Esophagus squamous epithelium (tissue), 5 donors: ENCODE measurements at regions not wholly inside any gene's neighbourhood (a gene's known extent, or its start where the extent isn't known, plus 50 kb on each side); places are given as distances from the start of the nearest gene placed in this dataset.

ENCODE experiments used
- DNase-seq: peaks from one replicate; lab custom pipeline; 2025; lab: John Stamatoyannopoulos, UW
- H3K27ac ChIP-seq, 4 donors: fragments of 200-600 bp; sonication (generic); one replicate each; pipeline ENCODE4 v1.5.1; 2016 to 2019; ENCODE audit warnings: mild to moderate bottlenecking in 1 of 4
- H3K27me3 ChIP-seq, 4 donors: fragments of 200-600 bp; sonication (generic); 1 replicate in 3 of 4; 2 replicates in 1 of 4; pipeline versions ENCODE4 v1.5.1 to v1.6.0; 2017 to 2021; ENCODE audit warnings: antibody characterized with exemption in 1 of 4
- H3K36me3 ChIP-seq, 3 donors: fragments of 200-600 bp; sonication (generic); one replicate each; pipeline ENCODE4 v1.5.1; 2016 to 2019
- H3K4me1 ChIP-seq, 3 donors: fragments of 200-600 bp; sonication (generic); one replicate each; pipeline ENCODE4 v1.5.1; 2017 to 2019
- H3K4me3 ChIP-seq, 4 donors: fragments of 200-600 bp; sonication (generic); 1 replicate in 3 of 4; 2 replicates in 1 of 4; pipeline ENCODE4 v1.5.1; 2016 to 2019; ENCODE audit warnings: mild to moderate bottlenecking in 2 of 4, moderate library complexity in 1 of 4
- H3K9me3 ChIP-seq, 3 donors: fragments of 200-600 bp; sonication (generic); one replicate each; pipeline ENCODE4 v1.5.1; 2016 to 2019
- POLR2A ChIP-seq, 4 donors: fragments of 450-650 bp; IDR thresholded peaks; one replicate each; pipeline ENCODE4 v1.6.1; 2017; ENCODE audit warnings: antibody characterized with exemption in 4 of 4, mild to moderate bottlenecking in 4 of 4, moderate library complexity in 3 of 4
- WGBS, 2 donors: methylation state at CpG; one replicate each; pipeline ENCODE4 v1.1.5; 2018; 5-methylcytosine and 5-hydroxymethylcytosine counted together
- intact Hi-C: fragments of 100-400 bp; cut with DNase I; formaldehyde crosslinking; loops from one replicate; pipeline ENCODE4 v1.15.0; 2022
- TF ChIP-seq, protein P1 (sequence below), 6 experiments: fragments of 450-650 bp in 4 of 6; fragments of 200-600 bp in 2 of 6; sonication (generic) in 2 of 6; IDR thresholded peaks; one replicate each; pipeline ENCODE4 v1.5.1; 2016 to 2019; ENCODE audit warnings: antibody characterized with exemption in 6 of 6, mild to moderate bottlenecking in 4 of 6, moderate library complexity in 4 of 6
- donor health status: DM: yes; HTN: yes; CAD: no.

DNA sequence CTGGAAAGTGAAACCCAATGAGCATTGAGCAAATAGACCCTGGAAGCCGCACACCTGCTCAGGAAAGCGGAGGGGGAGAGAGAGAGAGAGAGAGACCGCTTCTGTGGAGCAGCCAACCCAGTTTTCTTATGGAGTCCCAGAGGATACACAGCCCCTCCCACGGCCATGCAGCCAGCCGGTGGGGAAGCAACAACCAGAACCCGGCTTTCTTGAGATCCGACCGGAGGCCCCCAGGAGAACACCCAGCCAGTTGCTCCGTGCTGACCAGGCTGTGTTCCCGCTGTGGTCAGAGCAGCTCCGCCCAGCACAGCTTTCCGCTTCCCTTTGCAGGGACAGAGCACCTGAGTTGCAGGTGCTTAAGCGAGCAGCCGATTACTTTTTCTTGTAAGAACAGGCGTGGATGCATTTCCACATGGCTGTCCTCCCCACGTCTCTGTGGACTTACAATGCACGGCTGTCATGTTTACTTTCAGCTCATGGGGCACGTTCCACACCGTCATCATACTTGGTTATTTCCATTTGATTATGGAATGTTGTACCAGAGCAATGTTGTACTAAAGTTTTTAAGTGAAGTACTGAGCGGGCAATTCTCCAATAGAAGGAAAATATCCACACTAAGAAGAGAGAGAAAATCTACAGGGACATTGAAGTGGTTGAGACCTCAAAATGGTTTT lies 381.9 kb downstream of the THBS2 start:
- 46 to 48% methylated on average over 15 of the region's 20 CpGs for WGBS, 2 donors
- Histone ChIP-seq H3K9me3 (no peaks in the 10 kb centered on the region), H3K27ac (no peak overlapping the region), H3K4me1 (no peaks in the 10 kb centered on the region), H3K36me3 (no peaks in the 10 kb centered on the region), H3K27me3 (peaks cover 0 to 34% (median 0%) of the 10 kb centered on the region in 4 donors), H3K4me3 (no peak overlapping the region)
- intact Hi-C loops = no loop called here
- no peak for DNase-seq
- no peak for TF ChIP-seq POLR2A (IDR thresholded peaks at IDR 0.05)
- TF ChIP-seq, protein P1, sequence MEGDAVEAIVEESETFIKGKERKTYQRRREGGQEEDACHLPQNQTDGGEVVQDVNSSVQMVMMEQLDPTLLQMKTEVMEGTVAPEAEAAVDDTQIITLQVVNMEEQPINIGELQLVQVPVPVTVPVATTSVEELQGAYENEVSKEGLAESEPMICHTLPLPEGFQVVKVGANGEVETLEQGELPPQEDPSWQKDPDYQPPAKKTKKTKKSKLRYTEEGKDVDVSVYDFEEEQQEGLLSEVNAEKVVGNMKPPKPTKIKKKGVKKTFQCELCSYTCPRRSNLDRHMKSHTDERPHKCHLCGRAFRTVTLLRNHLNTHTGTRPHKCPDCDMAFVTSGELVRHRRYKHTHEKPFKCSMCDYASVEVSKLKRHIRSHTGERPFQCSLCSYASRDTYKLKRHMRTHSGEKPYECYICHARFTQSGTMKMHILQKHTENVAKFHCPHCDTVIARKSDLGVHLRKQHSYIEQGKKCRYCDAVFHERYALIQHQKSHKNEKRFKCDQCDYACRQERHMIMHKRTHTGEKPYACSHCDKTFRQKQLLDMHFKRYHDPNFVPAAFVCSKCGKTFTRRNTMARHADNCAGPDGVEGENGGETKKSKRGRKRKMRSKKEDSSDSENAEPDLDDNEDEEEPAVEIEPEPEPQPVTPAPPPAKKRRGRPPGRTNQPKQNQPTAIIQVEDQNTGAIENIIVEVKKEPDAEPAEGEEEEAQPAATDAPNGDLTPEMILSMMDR (IDR thresholded peaks at IDR 0.05) = no peak

GRCh38 chr6:168870982-168871381 lies 382.7 kb downstream of the THBS2 start:
- WGBS, 2 donors = 45 to 81% methylated on average over 3 to 12 of the region's 13 CpGs
- TF ChIP-seq, protein P1 (IDR thresholded peaks at IDR 0.05) = no peak
- TF ChIP-seq POLR2A (IDR thresholded peaks at IDR 0.05) = no peak
- H3K4me1 ChIP-seq = no peaks in the 10 kb centered on the region
- no peaks in the 10 kb centered on the region for H3K9me3 ChIP-seq
- H3K27me3 ChIP-seq = peaks cover 0 to 29% (median 0%) of the 10 kb centered on the region in 4 donors
- no peak overlapping the region for H3K4me3 ChIP-seq
- no peaks in the 10 kb centered on the region for H3K36me3 ChIP-seq
- DNase-seq = no peak
- H3K27ac ChIP-seq = no peak overlapping the region
- intact Hi-C loops = no loop called here

DNA sequence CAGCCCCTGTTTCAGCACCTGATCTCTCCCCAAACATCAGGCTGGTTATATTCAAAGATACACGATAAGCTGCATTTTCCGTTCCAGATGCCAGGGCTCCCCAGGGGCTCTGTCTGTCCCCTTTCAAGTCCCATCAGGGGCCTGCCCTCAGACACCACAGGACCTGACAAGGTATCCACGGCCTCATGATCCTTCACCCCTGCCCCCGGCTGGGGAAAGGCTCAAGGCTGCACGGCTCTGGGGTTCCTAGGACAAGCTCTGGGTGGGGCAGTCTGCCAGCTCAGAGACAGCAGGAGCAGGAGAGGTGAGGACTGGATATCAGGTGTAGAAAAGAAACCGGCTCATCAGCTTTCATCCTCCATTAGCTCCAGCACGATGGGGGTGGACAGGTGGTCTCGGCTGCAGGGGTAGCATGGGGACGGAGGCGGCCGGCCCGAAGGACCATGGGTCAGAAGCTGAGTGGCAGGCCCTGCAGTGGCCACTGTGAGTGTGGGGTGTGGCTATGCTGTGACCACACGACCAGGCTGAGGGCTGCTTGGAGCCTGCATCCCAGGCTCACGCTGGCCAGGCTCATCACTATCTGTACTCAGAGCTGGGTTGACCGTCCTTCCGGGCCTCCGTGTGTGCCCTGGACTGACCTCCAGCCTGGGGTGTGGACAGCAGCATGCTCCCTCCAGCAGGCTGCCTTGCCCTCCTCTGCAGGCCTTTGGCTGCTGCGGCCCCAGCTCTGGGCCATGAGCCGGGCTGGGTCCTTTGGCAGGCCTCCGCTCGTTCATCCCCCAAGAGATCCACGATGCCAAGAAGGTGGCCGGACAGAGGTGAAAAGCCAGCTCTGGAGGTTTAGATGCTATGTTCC lies 386.2 kb downstream of the THBS2 start:
- no peaks in the 10 kb centered on the region for H3K4me1 ChIP-seq
- no peak for DNase-seq
- no peaks in the 10 kb centered on the region for H3K9me3 ChIP-seq
- TF ChIP-seq, protein P1 (IDR thresholded peaks at IDR 0.05) = no peak
- no peak for TF ChIP-seq POLR2A (IDR thresholded peaks at IDR 0.05)
- H3K27ac ChIP-seq = no peak overlapping the region
- WGBS, 2 donors = 79 to 86% methylated on average over 8 to 10 of the region's 23 CpGs
- H3K4me3 ChIP-seq = no peak overlapping the region
- H3K27me3 ChIP-seq = peaks cover 0 to 7% (median 0%) of the 10 kb centered on the region in 4 donors
- intact Hi-C loops = no loop called here
- H3K36me3 ChIP-seq = no peaks in the 10 kb centered on the region

DNA sequence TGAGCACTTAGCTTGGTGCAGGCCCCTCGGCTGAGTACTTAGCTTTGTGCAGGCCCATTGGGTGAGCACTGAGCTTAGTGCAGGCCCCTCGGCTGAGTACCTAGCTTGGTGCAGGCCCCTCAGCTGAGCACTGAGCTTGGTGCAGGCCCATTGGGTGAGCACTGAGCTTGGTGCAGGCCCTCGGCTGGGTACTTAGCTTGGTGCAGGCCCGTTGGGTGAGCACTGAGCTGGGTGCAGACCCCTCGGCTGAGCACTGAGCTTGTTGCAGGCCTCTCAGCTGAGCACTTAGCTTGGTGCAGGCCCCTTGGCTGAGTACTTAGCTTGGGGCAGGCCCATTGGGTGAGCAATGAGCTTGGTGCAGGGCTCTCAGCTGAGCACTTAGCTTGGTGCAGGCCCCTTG lies 387.1 kb downstream of the THBS2 start:
- TF ChIP-seq POLR2A (IDR thresholded peaks at IDR 0.05) = no peak
- TF ChIP-seq, protein P1 (IDR thresholded peaks at IDR 0.05) = no peak
- no peaks in the 10 kb centered on the region for H3K36me3 ChIP-seq
- H3K27ac ChIP-seq = no peak overlapping the region
- no CpG with 5 or more reads among the region's 5 CpGs for WGBS, 2 donors
- H3K9me3 ChIP-seq = no peaks in the 10 kb centered on the region
- intact Hi-C loops = no loop called here
- H3K4me1 ChIP-seq = no peaks in the 10 kb centered on the region
- no peak overlapping the region for H3K4me3 ChIP-seq
- peaks cover 0 to 2% (median 0%) of the 10 kb centered on the region in 4 donors for H3K27me3 ChIP-seq
- no peak for DNase-seq

GRCh38 chr6:168865522-168865921 lies 388.1 kb downstream of the THBS2 start:
- Histone ChIP-seq H3K36me3 (no peaks in the 10 kb centered on the region), H3K27me3 (no peaks in the 10 kb centered on the region), H3K4me3 (no peak overlapping the region), H3K9me3 (no peaks in the 10 kb centered on the region), H3K27ac (no peak overlapping the region), H3K4me1 (no peaks in the 10 kb centered on the region)
- TF ChIP-seq, protein P1 (IDR thresholded peaks at IDR 0.05) = no peak
- TF ChIP-seq POLR2A (IDR thresholded peaks at IDR 0.05) = no peak
- no peak for DNase-seq
- intact Hi-C loops = no loop called here
- WGBS, 2 donors = 79 to 92% methylated on average over 4 of the region's 4 CpGs
